ENCODE measurements at regions not wholly inside any gene's neighbourhood (a gene's known extent, or its start where the extent isn't known, plus 50 kb on each side); places are given as distances from the start of the nearest gene placed in this dataset.

GRCh38 chr15:53397041-53397616 lies 362.3 kb downstream of the WDR72 start:
- no peak for DNase-seq

- no peak for DNase-seq
These were observed 363.6 kb downstream of the WDR72 start for GRCh38 chr15:53395871-53396270.

GRCh38 chr15:53390549-53390948 lies 368.9 kb downstream of the WDR72 start:
- DNase-seq = no peak

- DNase-seq = no peak
These were observed 370.0 kb downstream of the WDR72 start for GRCh38 chr15:53389271-53390037.

- no peak for DNase-seq
These were observed 375.0 kb downstream of the WDR72 start for GRCh38 chr15:53384417-53384816.

GRCh38 chr15:53378096-53378800 lies 381.2 kb downstream of the WDR72 start:
- no peak for DNase-seq

- DNase-seq = no peak
These were observed 391.7 kb downstream of the WDR72 start for GRCh38 chr15:53367740-53368139.

- DNase-seq = no peak
These were observed 398.6 kb downstream of the WDR72 start for GRCh38 chr15:53360881-53361280.

GRCh38 chr15:53359038-53359437 lies 400.4 kb downstream of the WDR72 start:
- DNase-seq = no peak

- DNase-seq = no peak
These were observed 404.6 kb downstream of the WDR72 start for GRCh38 chr15:53354874-53355273.

GRCh38 chr15:53351373-53351772 lies 408.1 kb downstream of the WDR72 start:
- no peak for DNase-seq

GRCh38 chr15:53346583-53346982 lies 412.9 kb downstream of the WDR72 start:
- DNase-seq = no peak

GRCh38 chr15:53331328-53332190 lies 427.9 kb downstream of the WDR72 start:
- no peak for DNase-seq

GRCh38 chr15:53328341-53328740 lies 431.1 kb downstream of the WDR72 start:
- DNase-seq = no peak

- DNase-seq = no peak
These were observed 435.4 kb downstream of the WDR72 start for GRCh38 chr15:53324061-53324460.

- no peak for DNase-seq
These were observed 436.3 kb downstream of the WDR72 start for GRCh38 chr15:53323191-53323590.

- no peak for DNase-seq
These were observed 438.6 kb downstream of the WDR72 start for GRCh38 chr15:53320816-53321215.

- DNase-seq = no peak
These were observed 446.8 kb downstream of the WDR72 start for GRCh38 chr15:53312707-53313106.

- DNase-seq = no peak
These were observed 448.8 kb downstream of the WDR72 start for GRCh38 chr15:53310709-53311108.

GRCh38 chr15:53307952-53308624 lies 451.4 kb downstream of the WDR72 start:
- no peak for DNase-seq

- no peak for DNase-seq
These were observed 453.9 kb downstream of the WDR72 start for GRCh38 chr15:53305554-53305953.

- DNase-seq = no peak
These were observed 454.4 kb downstream of the WDR72 start for GRCh38 chr15:53305101-53305500.

GRCh38 chr15:53297828-53298227 lies 461.6 kb downstream of the WDR72 start:
- no peak for DNase-seq
